IMR-90 (cell line): ENCODE measurements at regions not wholly inside any gene's neighbourhood (a gene's known extent, or its start where the extent isn't known, plus 50 kb on each side); places are given as distances from the start of the nearest gene placed in this dataset.

Experiments used
- ATAC-seq: fragments of 200-7000 bp; cut with Tn5 transposase; 2 replicates; pipeline ENCODE4 v1.9.1; 2020; ENCODE audit warnings: low read depth, mild to moderate bottlenecking, moderate library complexity
- BruUV-seq: library from RNA; stranded (reverse); fragments of 400-500 nt; replicated peaks from 2 replicates; lab custom pipeline; 2021; lab: Mats Ljungman, UMichigan
- CTCF ChIA-PET: fragments of 300-600 bp; formaldehyde crosslinking; extraction: SDS; loops from one replicate; lab custom pipeline; 2021; ENCODE audit warnings: antibody characterized with exemption; lab: Yijun Ruan, JAX
- POLR2A ChIA-PET: fragments of 300-600 bp; sonication (Branson Sonifier 250); formaldehyde crosslinking; loops from one replicate; lab custom pipeline; 2022; ENCODE audit warnings: antibody characterized with exemption; ENCODE audit not compliant: unreplicated experiment; lab: Charles Lee
- DNase-seq: peaks from one replicate; pipeline ENCODE4 v3.0.0; 2013
- H2AFZ ChIP-seq: replicated peaks from 2 replicates; pipeline ENCODE3; 2013; ENCODE audit warnings: low read length, mild to moderate bottlenecking; ENCODE audit not compliant: poor library complexity
- H2AK5ac ChIP-seq: 2 replicates; pipeline ENCODE4 v1.6.1; 2013; ENCODE audit warnings: low read depth, low read length, inconsistent platforms
- H2AK9ac ChIP-seq: replicated peaks from 2 replicates; pipeline ENCODE3; 2013; ENCODE audit warnings: mild to moderate bottlenecking, low read depth, low read length, moderate library complexity; ENCODE audit not compliant: poor library complexity
- H2BK120ac ChIP-seq: 2 replicates; pipeline ENCODE4 v1.6.1; 2013; ENCODE audit warnings: low read depth, low read length, inconsistent platforms
- H2BK15ac ChIP-seq: 3 replicates; pipeline ENCODE4 v1.6.1; 2013; ENCODE audit warnings: low read depth, low read length, inconsistent platforms
- H2BK20ac ChIP-seq: 2 replicates; pipeline ENCODE4 v1.6.1; 2013; ENCODE audit warnings: low read depth, mild to moderate bottlenecking, inconsistent platforms, low read length, moderate library complexity
- H2BK5ac ChIP-seq: 2 replicates; pipeline ENCODE4 v1.6.1; 2013; ENCODE audit warnings: mild to moderate bottlenecking, low read depth, low read length, inconsistent platforms; ENCODE audit not compliant: poor library complexity, severe bottlenecking
- H3K14ac ChIP-seq: replicated peaks from 2 replicates; pipeline ENCODE4 v1.6.1; 2013; ENCODE audit warnings: low read depth, low read length, inconsistent platforms
- H3K18ac ChIP-seq: 2 replicates; pipeline ENCODE4 v1.6.1; 2013; ENCODE audit warnings: low read depth, low read length, control low read depth
- H3K23ac ChIP-seq: 2 replicates; pipeline ENCODE4 v1.6.1; 2013; ENCODE audit warnings: low read depth, low read length, inconsistent platforms
- H3K27ac ChIP-seq: 2 replicates; pipeline ENCODE4 v1.5.1; 2013; ENCODE audit warnings: mild to moderate bottlenecking, control low read depth, low read length; ENCODE audit not compliant: insufficient read depth
- H3K27me3 ChIP-seq: 2 replicates; pipeline ENCODE4 v1.6.1; 2013; ENCODE audit warnings: low read length; ENCODE audit not compliant: control insufficient read depth, insufficient read depth
- H3K36me3 ChIP-seq: 2 replicates; pipeline ENCODE4 v1.6.1; 2013; ENCODE audit warnings: low read length, mixed read lengths; ENCODE audit not compliant: control insufficient read depth, insufficient read depth
- H3K4ac ChIP-seq: 2 replicates; pipeline ENCODE4 v1.6.1; 2013; ENCODE audit warnings: low read depth, low read length, inconsistent platforms
- H3K4me1 ChIP-seq: 2 replicates; pipeline ENCODE4 v1.6.1; 2013; ENCODE audit warnings: low read length, mixed read lengths; ENCODE audit not compliant: control insufficient read depth, insufficient read depth
- H3K4me2 ChIP-seq: 2 replicates; pipeline ENCODE4 v1.6.1; 2013; ENCODE audit warnings: low read depth, mild to moderate bottlenecking, control low read depth, low read length, moderate library complexity
- H3K4me3 ChIP-seq: 2 replicates; pipeline ENCODE4 v1.5.1; 2013; ENCODE audit warnings: low read depth, mild to moderate bottlenecking, control low read depth, low read length, moderate library complexity; ENCODE audit not compliant: insufficient read depth
- H3K56ac ChIP-seq: 2 replicates; pipeline ENCODE4 v1.6.1; 2013; ENCODE audit warnings: low read length, inconsistent platforms; ENCODE audit not compliant: insufficient read depth; ENCODE audit errors: extremely low read depth
- H3K79me1 ChIP-seq, 2 experiments: 2 replicates each; pipeline ENCODE4 v1.6.1; 2013; ENCODE audit warnings: low read length in 2 of 2, inconsistent platforms in 1 of 2, low read depth in 1 of 2
- H3K9ac ChIP-seq: 2 replicates; pipeline ENCODE4 v1.6.1; 2013; ENCODE audit warnings: low read depth, low read length, control low read depth
- H3K9me1 ChIP-seq: 2 replicates; pipeline ENCODE4 v1.6.1; 2013; ENCODE audit warnings: low read length, inconsistent platforms; ENCODE audit not compliant: insufficient read depth
- H3K9me3 ChIP-seq: 2 replicates; pipeline ENCODE4 v1.6.1; 2013; ENCODE audit warnings: low read length; ENCODE audit not compliant: control insufficient read depth, insufficient read depth
- H4K20me1 ChIP-seq: 2 replicates; pipeline ENCODE4 v1.6.1; 2013; ENCODE audit warnings: low read length, inconsistent platforms; ENCODE audit not compliant: insufficient read depth
- H4K5ac ChIP-seq: 2 replicates; pipeline ENCODE4 v1.6.1; 2013; ENCODE audit warnings: mild to moderate bottlenecking, low read depth, low read length, control low read depth
- H4K8ac ChIP-seq, 2 experiments: 2 replicates each; pipeline ENCODE4 v1.6.1; 2013; ENCODE audit warnings: low read depth in 2 of 2, low read length in 2 of 2, control low read depth in 1 of 2, inconsistent platforms in 1 of 2
- H4K91ac ChIP-seq: 2 replicates; pipeline ENCODE4 v1.6.1; 2013; ENCODE audit warnings: low read depth, low read length, inconsistent platforms; ENCODE audit not compliant: insufficient read depth
- BHLHE40 ChIP-seq: fragments of 150-350 bp; IDR thresholded peaks from 2 replicates; pipeline ENCODE4 v1.6.1; 2016; ENCODE audit warnings: mild to moderate bottlenecking, low read depth, low read length
- CEBPB ChIP-seq: IDR thresholded peaks from 2 replicates; pipeline ENCODE4 v1.6.1; 2012; ENCODE audit warnings: low read depth, low read length, improper control_type of control experiment
- CHD1 ChIP-seq: IDR thresholded peaks from 2 replicates; pipeline ENCODE4 v1.6.1; 2012; ENCODE audit warnings: low read depth, low read length, improper control_type of control experiment
- CTCF ChIP-seq: conservative IDR thresholded peaks from 2 replicates; pipeline ENCODE4 v1.5.1; 2012; ENCODE audit warnings: mild to moderate bottlenecking, low read depth, low read length, improper control_type of control experiment
- FOS ChIP-seq: fragments of 150-350 bp; IDR thresholded peaks from 2 replicates; pipeline ENCODE4 v1.6.1; 2016; ENCODE audit warnings: low read depth, low read length
- MAFK ChIP-seq: IDR thresholded peaks from 2 replicates; pipeline ENCODE4 v1.6.1; 2012; ENCODE audit warnings: low read depth, low read length, improper control_type of control experiment
- MAZ ChIP-seq: IDR thresholded peaks from 2 replicates; pipeline ENCODE4 v1.6.1; 2012; ENCODE audit warnings: low read depth, mild to moderate bottlenecking, low read length, improper control_type of control experiment, moderate library complexity, borderline replicate concordance
- MXI1 ChIP-seq: IDR thresholded peaks from 2 replicates; pipeline ENCODE4 v1.6.1; 2012; ENCODE audit warnings: low read depth, mild to moderate bottlenecking, low read length, moderate library complexity, borderline replicate concordance
- NFE2L2 ChIP-seq: fragments of 150-350 bp; IDR thresholded peaks from 2 replicates; pipeline ENCODE4 v1.6.1; 2016; ENCODE audit warnings: low read depth, mild to moderate bottlenecking, low read length
- POLR2A ChIP-seq: IDR thresholded peaks from 2 replicates; pipeline ENCODE4 v1.6.1; 2012; ENCODE audit warnings: mild to moderate bottlenecking, low read depth, low read length
- RAD21 ChIP-seq: IDR thresholded peaks from 2 replicates; pipeline ENCODE4 v1.6.1; 2012; ENCODE audit warnings: low read length, improper control_type of control experiment
- RCOR1 ChIP-seq: IDR thresholded peaks from 2 replicates; pipeline ENCODE4 v1.6.1; 2012; ENCODE audit warnings: mild to moderate bottlenecking, low read length, improper control_type of control experiment; ENCODE audit not compliant: insufficient replicate concordance
- RFX5 ChIP-seq: IDR thresholded peaks from 2 replicates; pipeline ENCODE4 v1.8.0; 2012; ENCODE audit warnings: low read depth, mild to moderate bottlenecking, low read length, moderate library complexity
- SMC3 ChIP-seq: fragments of 150-350 bp; IDR thresholded peaks from 2 replicates; pipeline ENCODE4 v1.6.1; 2016; ENCODE audit warnings: low read depth, mild to moderate bottlenecking, antibody characterized with exemption, low read length, moderate library complexity
- whole genome bisulfite sequencing, 2 experiments: methylation state at CpG; one replicate each; pipeline versions ENCODE4 v1.1.5 to v1.1.7; 2013; ENCODE audit warnings: missing lambda C conversion rate in 2 of 2; ENCODE audit not compliant: insufficient read length in 1 of 2; ENCODE audit errors: extremely low coverage in 2 of 2; 5-methylcytosine and 5-hydroxymethylcytosine counted together
- dilution Hi-C: fragments of 300-500 bp; cut with HindIII; formaldehyde crosslinking; loops from one replicate; pipeline ENCODE4 v1.14.3; 2018; ENCODE audit warnings: low sequenced_read_pairs; ENCODE audit not compliant: unreplicated experiment
- in situ Hi-C: fragments of 300-500 bp; cut with MboI; formaldehyde crosslinking; loops from 3 replicates; pipeline ENCODE4 v1.14.3; 2019; ENCODE audit warnings: low sequenced_read_pairs, inconsistent platforms, mixed read lengths
- intact Hi-C: fragments of 100-400 bp; cut with micrococcal nuclease; formaldehyde crosslinking; loops from 2 replicates; pipeline ENCODE4 v1.10.0; 2022
- TF ChIP-seq, protein P1 (sequence below): fragments of 150-350 bp; IDR thresholded peaks from 2 replicates; pipeline ENCODE4 v1.6.1; 2017; ENCODE audit warnings: mild to moderate bottlenecking, antibody characterized with exemption, low read length, low read depth
- TF ChIP-seq, protein P2 (sequence below): fragments of 150-350 bp; IDR thresholded peaks from 2 replicates; pipeline ENCODE4 v1.6.1; 2016; ENCODE audit warnings: low read depth, mild to moderate bottlenecking, low read length, moderate library complexity, borderline replicate concordance

GRCh38 chr2:224190234-224190935 is 151.3 kb upstream of the SERPINE2 start:
- Histone ChIP-seq H3K9me3 (peaks cover 8% of the 10 kb centered on the region; the same call in 1 of the 2 replicates), H4K8ac (no peak overlapping the region), H3K56ac (no peak overlapping the region), H2AK9ac (no peak overlapping the region), H4K91ac (no peak overlapping the region), H3K4ac (no peak overlapping the region), H3K4me3 (no peak overlapping the region), H4K20me1 (no peaks in the 10 kb centered on the region), H3K23ac (no peak overlapping the region), H2AFZ (no peak overlapping the region), H2BK20ac (no peak overlapping the region), H3K9me1 (no peaks in the 10 kb centered on the region), H3K27ac (no peak overlapping the region), H3K27me3 (peaks cover 2% of the 10 kb centered on the region; the same call in 1 of the 2 replicates), H3K36me3 (no peaks in the 10 kb centered on the region), H3K79me1 (no peaks in the 10 kb centered on the region), H3K14ac (no peak overlapping the region), H3K18ac (no peak overlapping the region), H3K4me2 (no peak overlapping the region), H2AK5ac (no peak overlapping the region), H3K9ac (no peak overlapping the region), H4K5ac (no peak overlapping the region), H2BK120ac (no peak overlapping the region), H3K4me1 (no peaks in the 10 kb centered on the region), H2BK15ac (no peak overlapping the region), H2BK5ac (no peak overlapping the region)
- WGBS, 2 experiments, result no CpG with 5 or more reads among the region's 2 CpGs
- DNase-seq (no peak), ATAC-seq (no peak)
- intact Hi-C loops (no loop called here), in situ Hi-C loops (no loop called here), dilution Hi-C loops (no loop called here)
- ChIA-PET CTCF (no interaction called here), POLR2A (no interaction called here)
- TF ChIP-seq MAZ, result no peak
- TF ChIP-seq CHD1, result no peak
- TF ChIP-seq CTCF, result no peak
- TF ChIP-seq POLR2A, result no peak
- TF ChIP-seq RCOR1, result no peak
- TF ChIP-seq BHLHE40, result no peak
- TF ChIP-seq, protein P1, sequence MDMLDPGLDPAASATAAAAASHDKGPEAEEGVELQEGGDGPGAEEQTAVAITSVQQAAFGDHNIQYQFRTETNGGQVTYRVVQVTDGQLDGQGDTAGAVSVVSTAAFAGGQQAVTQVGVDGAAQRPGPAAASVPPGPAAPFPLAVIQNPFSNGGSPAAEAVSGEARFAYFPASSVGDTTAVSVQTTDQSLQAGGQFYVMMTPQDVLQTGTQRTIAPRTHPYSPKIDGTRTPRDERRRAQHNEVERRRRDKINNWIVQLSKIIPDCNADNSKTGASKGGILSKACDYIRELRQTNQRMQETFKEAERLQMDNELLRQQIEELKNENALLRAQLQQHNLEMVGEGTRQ, result no peak
- TF ChIP-seq RAD21, result no peak
- TF ChIP-seq SMC3, result no peak
- no peak for TF ChIP-seq MXI1
- no peak for TF ChIP-seq RFX5
- TF ChIP-seq, protein P2, sequence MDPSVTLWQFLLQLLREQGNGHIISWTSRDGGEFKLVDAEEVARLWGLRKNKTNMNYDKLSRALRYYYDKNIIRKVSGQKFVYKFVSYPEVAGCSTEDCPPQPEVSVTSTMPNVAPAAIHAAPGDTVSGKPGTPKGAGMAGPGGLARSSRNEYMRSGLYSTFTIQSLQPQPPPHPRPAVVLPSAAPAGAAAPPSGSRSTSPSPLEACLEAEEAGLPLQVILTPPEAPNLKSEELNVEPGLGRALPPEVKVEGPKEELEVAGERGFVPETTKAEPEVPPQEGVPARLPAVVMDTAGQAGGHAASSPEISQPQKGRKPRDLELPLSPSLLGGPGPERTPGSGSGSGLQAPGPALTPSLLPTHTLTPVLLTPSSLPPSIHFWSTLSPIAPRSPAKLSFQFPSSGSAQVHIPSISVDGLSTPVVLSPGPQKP, result no peak
- no peak for TF ChIP-seq MAFK
- no peak for TF ChIP-seq FOS
- TF ChIP-seq NFE2L2, result no peak
- TF ChIP-seq CEBPB, result no peak
- no TSS peak for BruUV-seq
